ENCODE measurements at regions not wholly inside any gene's neighbourhood (a gene's known extent, or its start where the extent isn't known, plus 50 kb on each side); places are given as distances from the start of the nearest gene placed in this dataset.

DNA sequence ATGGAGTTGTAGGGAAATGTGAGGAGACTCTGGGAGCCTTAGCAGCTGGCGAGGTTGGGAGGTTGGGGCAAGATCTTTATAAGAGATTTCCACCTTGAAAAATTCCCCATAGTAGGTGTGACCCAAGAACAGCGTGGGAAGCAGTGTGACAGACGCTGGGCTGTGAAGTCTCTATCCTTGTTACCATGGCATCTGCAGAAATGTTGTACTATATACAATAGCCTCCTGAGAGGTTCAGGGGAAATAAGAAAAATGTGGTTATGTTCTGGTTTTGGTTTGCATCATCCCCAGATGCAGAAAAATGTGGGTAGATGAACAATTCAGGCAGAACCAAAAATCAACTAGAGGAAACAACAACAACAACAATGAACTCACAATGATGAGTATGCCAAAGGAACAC is 498.6 kb downstream of the SH2D4B start:
- TF ChIP-seq, protein P1, sequence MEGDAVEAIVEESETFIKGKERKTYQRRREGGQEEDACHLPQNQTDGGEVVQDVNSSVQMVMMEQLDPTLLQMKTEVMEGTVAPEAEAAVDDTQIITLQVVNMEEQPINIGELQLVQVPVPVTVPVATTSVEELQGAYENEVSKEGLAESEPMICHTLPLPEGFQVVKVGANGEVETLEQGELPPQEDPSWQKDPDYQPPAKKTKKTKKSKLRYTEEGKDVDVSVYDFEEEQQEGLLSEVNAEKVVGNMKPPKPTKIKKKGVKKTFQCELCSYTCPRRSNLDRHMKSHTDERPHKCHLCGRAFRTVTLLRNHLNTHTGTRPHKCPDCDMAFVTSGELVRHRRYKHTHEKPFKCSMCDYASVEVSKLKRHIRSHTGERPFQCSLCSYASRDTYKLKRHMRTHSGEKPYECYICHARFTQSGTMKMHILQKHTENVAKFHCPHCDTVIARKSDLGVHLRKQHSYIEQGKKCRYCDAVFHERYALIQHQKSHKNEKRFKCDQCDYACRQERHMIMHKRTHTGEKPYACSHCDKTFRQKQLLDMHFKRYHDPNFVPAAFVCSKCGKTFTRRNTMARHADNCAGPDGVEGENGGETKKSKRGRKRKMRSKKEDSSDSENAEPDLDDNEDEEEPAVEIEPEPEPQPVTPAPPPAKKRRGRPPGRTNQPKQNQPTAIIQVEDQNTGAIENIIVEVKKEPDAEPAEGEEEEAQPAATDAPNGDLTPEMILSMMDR (IDR thresholded peaks at IDR 0.05): no peak
- TF ChIP-seq POLR2AphosphoS5 (IDR thresholded peaks at IDR 0.05; ENCODE audit: low read depth, low read length) (no peak), TCF7L2 (IDR thresholded peaks at IDR 0.05; ENCODE audit: low read depth, low read length) (no peak)

All from Panc1 (cell line).